H9 (cell line): ENCODE measurements at regions not wholly inside any gene's neighbourhood (a gene's known extent, or its start where the extent isn't known, plus 50 kb on each side); places are given as distances from the start of the nearest gene placed in this dataset.
A peak's percentile ranks its signal among the peaks of the same experiment; 100 is the strongest.

Experiments used
- DNase-seq: peaks from one replicate; pipeline ENCODE4 v3.0.0-alpha.2; 2017
- H2AFZ ChIP-seq: one replicate; pipeline ENCODE4 v1.6.1; 2013; ENCODE audit warnings: mild to moderate bottlenecking, low read length, control low read depth, moderate library complexity
- H2AK5ac ChIP-seq: 2 replicates; pipeline ENCODE4 v1.6.1; 2013; ENCODE audit warnings: low read length, control low read depth, mixed read lengths; ENCODE audit not compliant: insufficient read length
- H2BK120ac ChIP-seq: one replicate; pipeline ENCODE4 v1.6.1; 2013; ENCODE audit warnings: low read depth, mild to moderate bottlenecking, low read length, control low read depth, inconsistent platforms; ENCODE audit not compliant: poor library complexity, severe bottlenecking
- H2BK12ac ChIP-seq: 2 replicates; pipeline ENCODE4 v1.6.1; 2013; ENCODE audit warnings: low read length, control low read depth, mixed read lengths, low read depth; ENCODE audit not compliant: insufficient read length
- H2BK15ac ChIP-seq: 2 replicates; pipeline ENCODE4 v1.6.1; 2013; ENCODE audit warnings: low read depth, low read length, control low read depth
- H2BK20ac ChIP-seq: one replicate; pipeline ENCODE4 v1.6.1; 2013; ENCODE audit warnings: low read depth, mild to moderate bottlenecking, low read length, control low read depth, inconsistent platforms; ENCODE audit not compliant: poor library complexity, severe bottlenecking
- H2BK5ac ChIP-seq: 2 replicates; pipeline ENCODE4 v1.6.1; 2013; ENCODE audit warnings: low read length, control low read depth, mixed read lengths; ENCODE audit not compliant: insufficient read length
- H3K14ac ChIP-seq: 2 replicates; pipeline ENCODE4 v1.6.1; 2013; ENCODE audit warnings: low read length, control low read depth; ENCODE audit not compliant: insufficient read depth
- H3K18ac ChIP-seq: 2 replicates; pipeline ENCODE4 v1.6.1; 2013; ENCODE audit warnings: low read depth, mild to moderate bottlenecking, mixed read lengths, low read length, control low read depth; ENCODE audit not compliant: insufficient read length
- H3K23ac ChIP-seq: 2 replicates; pipeline ENCODE4 v1.6.1; 2013; ENCODE audit warnings: low read length, control low read depth, mixed read lengths, low read depth; ENCODE audit not compliant: insufficient read length
- H3K23me2 ChIP-seq: 2 replicates; pipeline ENCODE4 v1.6.1; 2013; ENCODE audit warnings: low read depth, mild to moderate bottlenecking, mixed read lengths, low read length, control low read depth; ENCODE audit not compliant: insufficient read length, poor library complexity, severe bottlenecking
- H3K27ac ChIP-seq: 2 replicates; pipeline ENCODE4 v1.5.1; 2013; ENCODE audit warnings: low read length, control low read depth, mixed read lengths, low read depth; ENCODE audit not compliant: insufficient read length
- H3K27me3 ChIP-seq: 2 replicates; pipeline ENCODE4 v1.6.1; 2013; ENCODE audit warnings: low read length, control low read depth, inconsistent platforms; ENCODE audit not compliant: insufficient read depth
- H3K4ac ChIP-seq: 2 replicates; pipeline ENCODE4 v1.6.1; 2013; ENCODE audit warnings: low read depth, mild to moderate bottlenecking, control low read depth, inconsistent platforms, low read length, moderate library complexity
- H3K4me1 ChIP-seq: 2 replicates; pipeline ENCODE4 v1.6.1; 2013; ENCODE audit warnings: low read length, control low read depth, inconsistent platforms; ENCODE audit not compliant: insufficient read depth
- H3K4me2 ChIP-seq: 2 replicates; pipeline ENCODE4 v1.6.1; 2013; ENCODE audit warnings: low read length, control low read depth, mixed read lengths; ENCODE audit not compliant: insufficient read length, insufficient read depth
- H3K56ac ChIP-seq: 2 replicates; pipeline ENCODE4 v1.6.1; 2013; ENCODE audit warnings: low read depth, mild to moderate bottlenecking, mixed read lengths, low read length, control low read depth; ENCODE audit not compliant: insufficient read length
- H3K79me1 ChIP-seq: 2 replicates; pipeline ENCODE4 v1.6.1; 2013; ENCODE audit warnings: low read depth, mild to moderate bottlenecking, moderate library complexity, low read length, control low read depth, inconsistent platforms; ENCODE audit not compliant: insufficient read depth, poor library complexity, severe bottlenecking
- H3K79me2 ChIP-seq: 2 replicates; pipeline ENCODE4 v1.6.1; 2013; ENCODE audit warnings: low read length, control low read depth, inconsistent platforms; ENCODE audit not compliant: insufficient read depth
- H3K9ac ChIP-seq: 2 replicates; pipeline ENCODE4 v1.6.1; 2013; ENCODE audit warnings: low read length, control low read depth, mixed read lengths; ENCODE audit not compliant: insufficient read length; ENCODE audit errors: extremely low read depth
- H3K9me3 ChIP-seq: one replicate; pipeline ENCODE4 v1.6.1; 2013; ENCODE audit warnings: low read depth, low read length, inconsistent platforms; ENCODE audit not compliant: control insufficient read depth
- H3T11ph ChIP-seq: one replicate; pipeline ENCODE4 v1.6.1; 2013; ENCODE audit warnings: mild to moderate bottlenecking, low read length, control low read depth, inconsistent platforms
- H4K20me1 ChIP-seq: one replicate; pipeline ENCODE4 v1.6.1; 2013; ENCODE audit not compliant: control insufficient read depth, insufficient read length, insufficient read depth
- H4K5ac ChIP-seq: 2 replicates; pipeline ENCODE4 v1.6.1; 2013; ENCODE audit warnings: low read depth, mild to moderate bottlenecking, mixed read lengths, low read length, control low read depth; ENCODE audit not compliant: insufficient read length
- H4K8ac ChIP-seq: replicated peaks from 2 replicates; pipeline ENCODE4 v1.6.1; 2013; ENCODE audit warnings: low read length, control low read depth, mixed read lengths, low read depth; ENCODE audit not compliant: insufficient read length
- H4K91ac ChIP-seq: 2 replicates; pipeline ENCODE4 v1.6.1; 2013; ENCODE audit warnings: low read depth, mild to moderate bottlenecking, moderate library complexity, mixed read lengths, low read length, control low read depth; ENCODE audit not compliant: insufficient read length
- H3K27ac Mint-ChIP-seq, 3 experiments: 2 replicates in 2 of 3; 3 replicates in 1 of 3; pipeline ENCODE4 v1.8.0; 2020 to 2021; ENCODE audit warnings: mixed read lengths in 3 of 3, mild to moderate bottlenecking in 1 of 3, moderate library complexity in 1 of 3
- H3K27me3 Mint-ChIP-seq: 2 replicates; pipeline ENCODE4 v1.8.0; 2021; ENCODE audit warnings: low read depth, mild to moderate bottlenecking, moderate library complexity, mixed read lengths
- H3K36me3 Mint-ChIP-seq, 3 experiments: 2 replicates in 2 of 3; 3 replicates in 1 of 3; pipeline ENCODE4 v1.8.0; 2020 to 2021; ENCODE audit warnings: low read depth in 3 of 3, mixed read lengths in 3 of 3; ENCODE audit not compliant: insufficient read depth in 1 of 3
- H3K4me1 Mint-ChIP-seq, 2 experiments: 2 replicates each; pipeline ENCODE4 v1.8.0; 2020; ENCODE audit warnings: mixed read lengths in 2 of 2
- H3K4me3 Mint-ChIP-seq, 2 experiments: 2 replicates in 1 of 2; 3 replicates in 1 of 2; pipeline ENCODE4 v1.8.0; 2020 to 2021; ENCODE audit warnings: mild to moderate bottlenecking in 2 of 2, mixed read lengths in 2 of 2, moderate library complexity in 1 of 2
- H3K9me3 Mint-ChIP-seq, 2 experiments: 2 replicates in 1 of 2; 3 replicates in 1 of 2; pipeline ENCODE4 v1.8.0; 2020; ENCODE audit warnings: mild to moderate bottlenecking in 2 of 2, mixed read lengths in 2 of 2, moderate library complexity in 1 of 2
- WGBS: extraction: QIAGEN DNeasy Blood & Tissue Kit; methylation state at CpG from one replicate; pipeline ENCODE4 v1.1.7; 2013; ENCODE audit warnings: missing lambda C conversion rate, low lambda C conversion rate, mixed read lengths; ENCODE audit not compliant: insufficient read length; ENCODE audit errors: extremely low coverage; 5-methylcytosine and 5-hydroxymethylcytosine counted together
- TF ChIP-seq, protein P1 (sequence below): fragments of 200-600 bp; sonication (generic); conservative IDR thresholded peaks from 3 replicates; pipeline ENCODE4 v1.8.0; 2021; ENCODE audit warnings: antibody characterized with exemption, mild to moderate bottlenecking

DNA sequence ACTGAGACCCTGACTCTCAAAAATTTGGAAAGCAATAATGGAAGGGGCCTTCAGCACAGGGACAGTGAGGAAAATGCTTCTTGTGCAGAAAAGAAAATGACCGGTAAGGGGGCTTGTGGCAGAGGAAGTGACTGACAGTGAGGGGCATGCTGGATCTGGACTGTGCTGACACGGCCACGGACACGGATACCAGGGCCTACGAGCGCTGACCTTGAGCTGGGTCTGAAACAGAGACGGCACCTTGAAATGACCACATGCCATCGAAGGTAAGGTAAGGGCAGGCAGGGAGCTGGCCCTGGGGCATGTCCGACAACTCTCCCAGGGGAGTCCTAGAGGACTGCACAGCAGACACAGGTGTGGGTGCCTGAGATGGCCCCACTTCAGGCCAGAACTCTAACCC lies 182.1 kb downstream of the RHOU start:
- H3K9ac ChIP-seq = no peak overlapping the region
- H2BK120ac ChIP-seq = no peak overlapping the region
- no peak overlapping the region for H2BK15ac ChIP-seq
- Mint-ChIP-seq H3K4me1 (peaks cover 23 to 38% of the 10 kb centered on the region in 2 experiments), H3K4me3 (no peak overlapping the region), H3K36me3 (peaks cover 3 to 6% (median 4%) of the 10 kb centered on the region in 3 experiments; a peak in 6 of 7 replicates), H3K9me3 (peaks cover 4% of the 10 kb centered on the region in 2 experiments), H3K27me3 (no peaks in the 10 kb centered on the region; the same call in 1 of the 2 replicates), H3K27ac (no peak overlapping the region)
- peak overlapping the region; percentile 67; the same call in 1 of the 2 replicates for H3K14ac ChIP-seq
- DNase-seq = no peak
- H3T11ph ChIP-seq = no peak overlapping the region
- H3K27ac ChIP-seq = no peak overlapping the region
- no CpG with 5 or more reads among the region's 9 CpGs for WGBS
- no peak overlapping the region for H3K56ac ChIP-seq
- H4K5ac ChIP-seq = no peak overlapping the region
- no peak overlapping the region for H3K23ac ChIP-seq
- no peaks in the 10 kb centered on the region for H4K20me1 ChIP-seq
- no peaks in the 10 kb centered on the region for H3K4me1 ChIP-seq
- H3K23me2 ChIP-seq = no peaks in the 10 kb centered on the region
- no peak overlapping the region for H4K8ac ChIP-seq
- H3K27me3 ChIP-seq = no peaks in the 10 kb centered on the region
- no peaks in the 10 kb centered on the region for H3K79me2 ChIP-seq
- no peak overlapping the region for H3K4ac ChIP-seq
- no peaks in the 10 kb centered on the region for H3K79me1 ChIP-seq
- no peaks in the 10 kb centered on the region for H3K9me3 ChIP-seq
- TF ChIP-seq, protein P1, sequence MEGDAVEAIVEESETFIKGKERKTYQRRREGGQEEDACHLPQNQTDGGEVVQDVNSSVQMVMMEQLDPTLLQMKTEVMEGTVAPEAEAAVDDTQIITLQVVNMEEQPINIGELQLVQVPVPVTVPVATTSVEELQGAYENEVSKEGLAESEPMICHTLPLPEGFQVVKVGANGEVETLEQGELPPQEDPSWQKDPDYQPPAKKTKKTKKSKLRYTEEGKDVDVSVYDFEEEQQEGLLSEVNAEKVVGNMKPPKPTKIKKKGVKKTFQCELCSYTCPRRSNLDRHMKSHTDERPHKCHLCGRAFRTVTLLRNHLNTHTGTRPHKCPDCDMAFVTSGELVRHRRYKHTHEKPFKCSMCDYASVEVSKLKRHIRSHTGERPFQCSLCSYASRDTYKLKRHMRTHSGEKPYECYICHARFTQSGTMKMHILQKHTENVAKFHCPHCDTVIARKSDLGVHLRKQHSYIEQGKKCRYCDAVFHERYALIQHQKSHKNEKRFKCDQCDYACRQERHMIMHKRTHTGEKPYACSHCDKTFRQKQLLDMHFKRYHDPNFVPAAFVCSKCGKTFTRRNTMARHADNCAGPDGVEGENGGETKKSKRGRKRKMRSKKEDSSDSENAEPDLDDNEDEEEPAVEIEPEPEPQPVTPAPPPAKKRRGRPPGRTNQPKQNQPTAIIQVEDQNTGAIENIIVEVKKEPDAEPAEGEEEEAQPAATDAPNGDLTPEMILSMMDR = no peak
- no peak overlapping the region for H3K4me2 ChIP-seq
- no peak overlapping the region for H2BK5ac ChIP-seq
- H4K91ac ChIP-seq = no peak overlapping the region
- no peak overlapping the region for H2BK12ac ChIP-seq
- no peak overlapping the region for H3K18ac ChIP-seq
- H2BK20ac ChIP-seq = no peak overlapping the region
- H2AFZ ChIP-seq = no peak overlapping the region
- H2AK5ac ChIP-seq = no peak overlapping the region
